SK-N-SH treated with all-trans-retinoic acid at 6 μM for 48 hours (cell line): ENCODE measurements at regions not wholly inside any gene's neighbourhood (a gene's known extent, or its start where the extent isn't known, plus 50 kb on each side); places are given as distances from the start of the nearest gene placed in this dataset.

ENCODE experiments used
- ARNTL ChIP-seq: fragments of 450-650 bp; formaldehyde crosslinking; IDR thresholded peaks from 2 replicates; pipeline ENCODE4 v1.5.0; 2020; ENCODE audit warnings: low read depth, mild to moderate bottlenecking, moderate library complexity, borderline replicate concordance
- BACH2 ChIP-seq: fragments of 250-450 bp; sonication (Bioruptor Pico); IDR thresholded peaks from 2 replicates; pipeline ENCODE4 v1.9.0; 2021; ENCODE audit warnings: mild to moderate bottlenecking, borderline replicate concordance
- CSDC2 ChIP-seq: fragments of 250-450 bp; sonication (Bioruptor Pico); IDR thresholded peaks from 2 replicates; pipeline ENCODE4 v1.5.0; 2020; ENCODE audit warnings: mild to moderate bottlenecking, moderate library complexity
- CSRNP3 ChIP-seq: fragments of 250-450 bp; sonication (Bioruptor Pico); IDR thresholded peaks from 2 replicates; pipeline ENCODE4 v1.5.1; 2021; ENCODE audit warnings: mild to moderate bottlenecking, moderate library complexity
- ESRRG ChIP-seq: fragments of 250-450 bp; sonication (Bioruptor Pico); IDR thresholded peaks from 2 replicates; pipeline ENCODE4 v1.6.1; 2021; ENCODE audit warnings: mild to moderate bottlenecking
- POU6F1 ChIP-seq: fragments of 250-450 bp; sonication (Bioruptor Pico); IDR thresholded peaks from 2 replicates; pipeline ENCODE4 v1.8.0; 2021; ENCODE audit warnings: low read depth, mild to moderate bottlenecking, moderate library complexity, borderline replicate concordance
- PPARA ChIP-seq: fragments of 250-450 bp; sonication (Bioruptor Pico); IDR thresholded peaks from 2 replicates; pipeline ENCODE4 v1.5.0; 2020; ENCODE audit warnings: mild to moderate bottlenecking, borderline replicate concordance
- TOX ChIP-seq: fragments of 250-450 bp; sonication (Bioruptor Pico); IDR thresholded peaks from 2 replicates; pipeline ENCODE4 v1.8.0; 2021; ENCODE audit warnings: mild to moderate bottlenecking, moderate library complexity, borderline replicate concordance
- ZFP3 ChIP-seq: fragments of 250-450 bp; sonication (Bioruptor Pico); IDR thresholded peaks from 2 replicates; pipeline ENCODE4 v1.5.0; 2020; ENCODE audit warnings: mild to moderate bottlenecking, moderate library complexity
- ZNF8 ChIP-seq: fragments of 450-650 bp; formaldehyde crosslinking; IDR thresholded peaks from 2 replicates; pipeline ENCODE4 v1.5.0; 2020; ENCODE audit warnings: mild to moderate bottlenecking, moderate library complexity

DNA sequence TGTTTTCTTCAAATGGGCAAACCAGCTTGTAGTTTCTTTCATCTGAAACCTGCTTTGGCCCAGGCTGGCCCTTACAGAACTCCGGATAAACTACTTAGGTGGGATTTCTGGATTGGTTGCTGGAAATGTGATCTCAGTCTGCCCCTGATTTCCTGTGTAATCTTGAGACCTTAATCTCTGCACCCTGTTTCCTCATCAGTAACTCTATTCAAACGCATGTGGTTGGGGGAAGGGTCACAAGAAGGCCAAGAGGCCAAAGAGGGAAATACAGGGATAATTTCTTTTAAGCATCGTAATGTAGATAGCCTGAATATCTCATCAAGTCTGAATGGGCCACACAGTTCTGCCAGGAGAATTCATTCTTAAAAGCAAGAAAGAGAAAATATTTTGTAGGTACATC, 483.6 kb downstream of the LTN1 start:
- TF ChIP-seq ARNTL (CRISPR knock-in tag): no peak
- no peak for TF ChIP-seq PPARA (CRISPR knock-in tag)
- no peak for TF ChIP-seq ZFP3 (CRISPR knock-in tag)
- TF ChIP-seq POU6F1 (CRISPR knock-in tag): no peak
- TF ChIP-seq TOX (CRISPR knock-in tag): no peak
- no peak for TF ChIP-seq CSRNP3
- no peak for TF ChIP-seq BACH2 (CRISPR knock-in tag)
- TF ChIP-seq CSDC2 (CRISPR knock-in tag): no peak
- no peak for TF ChIP-seq ESRRG (CRISPR knock-in tag)
- no peak for TF ChIP-seq ZNF8 (CRISPR knock-in tag)
